OCI-LY7 (cell line): ENCODE measurements at regions not wholly inside any gene's neighbourhood (a gene's known extent, or its start where the extent isn't known, plus 50 kb on each side); places are given as distances from the start of the nearest gene placed in this dataset.

ENCODE experiments used
- BruUV-seq: library from RNA; stranded (reverse); fragments of 400-500 nt; replicated peaks from 2 replicates; lab custom pipeline; 2021; lab: Mats Ljungman, UMichigan
- CTCF ChIA-PET: fragments of 300-600 bp; sonication (Branson Sonifier 250); formaldehyde crosslinking; loops from one replicate; lab custom pipeline; 2022; ENCODE audit warnings: antibody characterized with exemption; ENCODE audit not compliant: unreplicated experiment; lab: Charles Lee
- POLR2A ChIA-PET: fragments of 300-600 bp; sonication (Branson Sonifier 250); formaldehyde crosslinking; loops from one replicate; lab custom pipeline; 2022; ENCODE audit warnings: antibody characterized with exemption; lab: Charles Lee
- DNase-seq: peaks from one replicate; pipeline ENCODE4 v3.0.0-alpha.2; 2015; ENCODE audit warnings: low spot score
- H2AFZ ChIP-seq: fragments of 200-600 bp; sonication (generic), shearing (Covaris generic); 2 replicates; pipeline ENCODE4 v1.6.1; 2014; ENCODE audit warnings: mild to moderate bottlenecking, antibody characterized with exemption, low read length, moderate library complexity
- H3K27ac ChIP-seq: fragments of 200-600 bp; sonication (generic); 2 replicates; pipeline ENCODE4 v1.5.1; 2014; ENCODE audit warnings: mixed run types, low read depth, mild to moderate bottlenecking, moderate library complexity, low read length, inconsistent platforms; ENCODE audit not compliant: poor library complexity, severe bottlenecking
- H3K36me3 ChIP-seq: fragments of 200-600 bp; sonication (generic); 2 replicates; pipeline ENCODE4 v1.6.1; 2014; ENCODE audit warnings: mild to moderate bottlenecking, antibody characterized with exemption, low read length, moderate library complexity, mixed read lengths; ENCODE audit not compliant: insufficient read depth
- H3K4me1 ChIP-seq: fragments of 200-600 bp; sonication (generic); 2 replicates; pipeline ENCODE4 v1.5.1; 2014; ENCODE audit warnings: mild to moderate bottlenecking, low read length; ENCODE audit not compliant: insufficient read depth, poor library complexity, severe bottlenecking
- H3K4me2 ChIP-seq: fragments of 200-600 bp; sonication (generic); 2 replicates; pipeline ENCODE4 v1.6.1; 2014; ENCODE audit warnings: mild to moderate bottlenecking, low read length
- H3K4me3 ChIP-seq: fragments of 200-600 bp; sonication (generic); 2 replicates; pipeline ENCODE4 v1.5.1; 2014; ENCODE audit warnings: mild to moderate bottlenecking, low read depth, low read length; ENCODE audit not compliant: poor library complexity, severe bottlenecking
- H3K79me2 ChIP-seq: fragments of 200-600 bp; sonication (generic); 2 replicates; pipeline ENCODE4 v1.6.1; 2016; ENCODE audit warnings: low read depth, mild to moderate bottlenecking, low read length, moderate library complexity, mixed read lengths; ENCODE audit not compliant: insufficient read depth
- H3K9me2 ChIP-seq: fragments of 200-600 bp; sonication (generic); 2 replicates; pipeline ENCODE4 v1.6.1; 2016; ENCODE audit warnings: mild to moderate bottlenecking, low read length, mixed read lengths; ENCODE audit not compliant: insufficient read depth
- H3K9me3 ChIP-seq: fragments of 200-600 bp; sonication (generic); 2 replicates; pipeline ENCODE4 v1.6.1; 2014; ENCODE audit warnings: mild to moderate bottlenecking, mixed run types, low read length, mixed read lengths
- H4K20me1 ChIP-seq: fragments of 200-600 bp; sonication (generic); 2 replicates; pipeline ENCODE4 v1.6.1; 2014; ENCODE audit warnings: mild to moderate bottlenecking, antibody characterized with exemption, low read length, moderate library complexity, mixed read lengths; ENCODE audit not compliant: insufficient read depth
- EZH2phosphoT487 ChIP-seq: fragments of 200-600 bp; sonication (generic); IDR thresholded peaks from 2 replicates; pipeline ENCODE4 v1.6.1; 2018; ENCODE audit warnings: low read depth, borderline replicate concordance, mild to moderate bottlenecking, mixed run types, antibody characterized with exemption, low read length, moderate library complexity, mixed read lengths
- intact Hi-C: fragments of 100-400 bp; cut with micrococcal nuclease; formaldehyde crosslinking; loops from one replicate; pipeline ENCODE4 v1.10.0; 2022; ENCODE audit not compliant: unreplicated experiment
- TF ChIP-seq, protein P1 (sequence below): fragments of 200-600 bp; sonication (generic); conservative IDR thresholded peaks from 2 replicates; pipeline ENCODE4 v1.5.1; 2014; ENCODE audit warnings: mild to moderate bottlenecking, antibody characterized with exemption, low read length, moderate library complexity, mixed read lengths

DNA sequence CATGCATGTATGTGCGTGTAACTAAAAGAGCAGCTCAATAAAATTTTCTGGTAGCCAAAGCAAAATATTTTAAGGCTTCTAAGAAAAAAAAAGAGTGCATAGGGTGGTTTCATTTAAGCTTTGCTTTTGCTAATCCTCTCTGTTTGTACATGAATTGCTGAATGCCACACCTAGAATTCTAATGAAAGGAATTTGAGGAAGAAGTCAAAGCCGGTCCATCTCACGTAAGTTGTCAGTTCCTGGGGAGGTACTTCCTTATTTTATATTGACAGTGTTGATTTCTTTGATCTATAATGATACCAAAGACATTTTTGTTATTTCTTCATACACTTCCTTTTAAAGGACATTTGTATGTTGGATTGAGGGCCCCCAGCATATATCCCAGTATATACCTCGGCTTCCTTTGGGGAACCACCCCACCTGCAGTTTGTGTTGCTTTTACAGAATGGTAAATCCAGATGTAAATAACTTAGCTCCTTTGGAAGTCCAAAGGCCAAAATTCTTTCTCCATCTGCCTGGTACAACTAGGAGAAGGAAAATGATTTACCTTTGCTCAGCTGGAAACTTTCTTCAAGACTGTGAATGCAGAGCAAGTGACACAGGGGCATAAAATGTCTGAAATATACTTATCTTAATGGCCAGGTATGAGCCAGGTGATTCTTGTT lies 420.9 kb upstream of the ATP2B1 start:
- ChIA-PET CTCF (no interaction called here), POLR2A (interaction anchor here (0.6 to 1.0 kb wide), 2 partner anchors 14 to 508 kb away, joined by 3 to 5 read pairs; no protein-coding TSS in a partner anchor)
- Histone ChIP-seq H2AFZ (no peak overlapping the region), H4K20me1 (no peaks in the 10 kb centered on the region), H3K4me3 (no peak overlapping the region), H3K27ac (no peak overlapping the region), H3K4me2 (no peak overlapping the region), H3K9me3 (no peaks in the 10 kb centered on the region), H3K4me1 (peaks cover 4% of the 10 kb centered on the region), H3K36me3 (no peaks in the 10 kb centered on the region), H3K9me2 (no peaks in the 10 kb centered on the region), H3K79me2 (no peaks in the 10 kb centered on the region)
- no peak for DNase-seq
- intact Hi-C loops = no loop called here
- TF ChIP-seq, protein P1, sequence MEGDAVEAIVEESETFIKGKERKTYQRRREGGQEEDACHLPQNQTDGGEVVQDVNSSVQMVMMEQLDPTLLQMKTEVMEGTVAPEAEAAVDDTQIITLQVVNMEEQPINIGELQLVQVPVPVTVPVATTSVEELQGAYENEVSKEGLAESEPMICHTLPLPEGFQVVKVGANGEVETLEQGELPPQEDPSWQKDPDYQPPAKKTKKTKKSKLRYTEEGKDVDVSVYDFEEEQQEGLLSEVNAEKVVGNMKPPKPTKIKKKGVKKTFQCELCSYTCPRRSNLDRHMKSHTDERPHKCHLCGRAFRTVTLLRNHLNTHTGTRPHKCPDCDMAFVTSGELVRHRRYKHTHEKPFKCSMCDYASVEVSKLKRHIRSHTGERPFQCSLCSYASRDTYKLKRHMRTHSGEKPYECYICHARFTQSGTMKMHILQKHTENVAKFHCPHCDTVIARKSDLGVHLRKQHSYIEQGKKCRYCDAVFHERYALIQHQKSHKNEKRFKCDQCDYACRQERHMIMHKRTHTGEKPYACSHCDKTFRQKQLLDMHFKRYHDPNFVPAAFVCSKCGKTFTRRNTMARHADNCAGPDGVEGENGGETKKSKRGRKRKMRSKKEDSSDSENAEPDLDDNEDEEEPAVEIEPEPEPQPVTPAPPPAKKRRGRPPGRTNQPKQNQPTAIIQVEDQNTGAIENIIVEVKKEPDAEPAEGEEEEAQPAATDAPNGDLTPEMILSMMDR = no peak
- TF ChIP-seq EZH2phosphoT487 = no peak
- no TSS peak for BruUV-seq

DNA sequence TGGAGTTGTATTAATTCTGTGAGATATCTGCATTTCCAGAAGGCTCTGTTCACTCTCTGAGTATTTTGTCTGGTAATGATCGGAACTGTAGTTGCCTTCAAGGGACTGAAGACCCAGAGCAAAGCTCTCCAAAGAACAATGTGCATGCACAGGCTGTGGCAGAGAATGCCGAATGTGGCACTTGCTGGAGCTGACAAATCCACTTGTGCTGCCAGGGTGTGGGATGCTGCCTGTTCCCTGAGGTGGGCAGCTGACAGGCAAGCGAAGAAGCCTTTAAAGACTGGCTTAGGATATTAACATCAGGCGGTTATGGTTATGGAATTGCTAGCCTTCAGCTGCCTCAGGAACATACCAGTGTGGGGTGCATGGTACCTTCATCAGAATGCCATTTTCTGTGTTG lies 419.9 kb upstream of the ATP2B1 start:
- ChIA-PET POLR2A (interaction anchor here (0.6 to 1.2 kb wide), 5 partner anchors 11 to 507 kb away, joined by 3 to 7 read pairs (median 3); no protein-coding TSS in a partner anchor), CTCF (no interaction called here)

More for the DNA sequence above, 419.9 kb upstream of the ATP2B1 start:
- H3K36me3 ChIP-seq = no peaks in the 10 kb centered on the region
- DNase-seq = no peak
- H3K79me2 ChIP-seq = no peaks in the 10 kb centered on the region
- intact Hi-C loops = no loop called here
- no peak for TF ChIP-seq EZH2phosphoT487
- TF ChIP-seq, protein P1 = no peak
- peaks cover 14% of the 10 kb centered on the region for H3K4me1 ChIP-seq
- H3K27ac ChIP-seq = no peak overlapping the region
- H4K20me1 ChIP-seq = no peaks in the 10 kb centered on the region
- no peaks in the 10 kb centered on the region for H3K9me3 ChIP-seq
- BruUV-seq = no TSS peak
- H3K4me3 ChIP-seq = no peak overlapping the region
- H3K4me2 ChIP-seq = no peak overlapping the region
- no peaks in the 10 kb centered on the region for H3K9me2 ChIP-seq
- H2AFZ ChIP-seq = no peak overlapping the region
